ENCODE measurements at regions not wholly inside any gene's neighbourhood (a gene's known extent, or its start where the extent isn't known, plus 50 kb on each side); places are given as distances from the start of the nearest gene placed in this dataset.

- TF ChIP-seq CTCF (conservative IDR thresholded peaks at IDR 0.05), result no peak
- H3K27me3 Mint-ChIP-seq (ENCODE audit: low read depth), result peaks cover 22% of the 10 kb centered on the region
- no peaks in the 10 kb centered on the region for H3K36me3 Mint-ChIP-seq (ENCODE audit: low read depth)
- DNase-seq (ENCODE audit: low read depth, low spot score), result no peak
- no peaks in the 10 kb centered on the region for H3K9me3 Mint-ChIP-seq
- H3K27ac Mint-ChIP-seq (ENCODE audit: unreplicated experiment), result no peak overlapping the region
- peaks cover 3% of the 10 kb centered on the region for H3K4me1 Mint-ChIP-seq
- H3K4me3 Mint-ChIP-seq, result no peak overlapping the region
Observed at GRCh38 chr13:26962671-26963070, 202.1 kb upstream of the GPR12 start.

GRCh38 chr13:26961890-26962615 is 201.5 kb upstream of the GPR12 start:
- H3K9me3 Mint-ChIP-seq, result no peaks in the 10 kb centered on the region
- TF ChIP-seq CTCF (conservative IDR thresholded peaks at IDR 0.05), result no peak
- no peak for DNase-seq (ENCODE audit: low read depth, low spot score)
- no peaks in the 10 kb centered on the region for H3K36me3 Mint-ChIP-seq (ENCODE audit: low read depth)
- H3K4me3 Mint-ChIP-seq, result no peak overlapping the region
- H3K4me1 Mint-ChIP-seq, result peaks cover 3% of the 10 kb centered on the region
- H3K27me3 Mint-ChIP-seq (ENCODE audit: low read depth), result peaks cover 19% of the 10 kb centered on the region
- H3K27ac Mint-ChIP-seq (ENCODE audit: unreplicated experiment), result no peak overlapping the region

- Mint-ChIP-seq H3K4me3 (no peak overlapping the region), H3K27ac (ENCODE audit: unreplicated experiment) (no peak overlapping the region), H3K27me3 (ENCODE audit: low read depth) (peaks cover 9% of the 10 kb centered on the region), H3K9me3 (no peaks in the 10 kb centered on the region), H3K36me3 (ENCODE audit: low read depth) (no peaks in the 10 kb centered on the region), H3K4me1 (no peaks in the 10 kb centered on the region)
- no peak for DNase-seq (ENCODE audit: low read depth, low spot score)
- TF ChIP-seq CTCF (conservative IDR thresholded peaks at IDR 0.05), result no peak
Observed at GRCh38 chr13:26957182-26957581, 196.6 kb upstream of the GPR12 start.

- Mint-ChIP-seq H3K27ac (ENCODE audit: unreplicated experiment) (no peak overlapping the region), H3K9me3 (no peaks in the 10 kb centered on the region), H3K4me3 (no peak overlapping the region)
Observed at GRCh38 chr13:26956522-26957142, 196.0 kb upstream of the GPR12 start.

GRCh38 chr13:26954976-26955375 is 194.4 kb upstream of the GPR12 start:
- no peaks in the 10 kb centered on the region for H3K4me1 Mint-ChIP-seq
- DNase-seq (ENCODE audit: low read depth, low spot score), result no peak
- H3K27me3 Mint-ChIP-seq (ENCODE audit: low read depth), result peaks cover 9% of the 10 kb centered on the region
- no peaks in the 10 kb centered on the region for H3K36me3 Mint-ChIP-seq (ENCODE audit: low read depth)
- no peak overlapping the region for H3K27ac Mint-ChIP-seq (ENCODE audit: unreplicated experiment)
- no peak for TF ChIP-seq CTCF (conservative IDR thresholded peaks at IDR 0.05)
- H3K9me3 Mint-ChIP-seq, result no peaks in the 10 kb centered on the region
- H3K4me3 Mint-ChIP-seq, result no peak overlapping the region

More at GRCh38 chr13:26956522-26957142, 196.0 kb upstream of the GPR12 start:
- no peaks in the 10 kb centered on the region for H3K36me3 Mint-ChIP-seq (ENCODE audit: low read depth)
- DNase-seq (ENCODE audit: low read depth, low spot score), result no peak
- H3K27me3 Mint-ChIP-seq (ENCODE audit: low read depth), result peaks cover 9% of the 10 kb centered on the region
- no peak for TF ChIP-seq CTCF (conservative IDR thresholded peaks at IDR 0.05)
- no peaks in the 10 kb centered on the region for H3K4me1 Mint-ChIP-seq
